Midbrain (tissue), 1 donor: ENCODE measurements at regions not wholly inside any gene's neighbourhood (a gene's known extent, or its start where the extent isn't known, plus 50 kb on each side); places are given as distances from the start of the nearest gene placed in this dataset.
"Not testable (repeated sequence)": the region's sequence is repeated elsewhere in the genome, so short reads cannot be mapped to it uniquely, and the experiment has no call there.

Experiments
- DNase-seq: peaks from one replicate; lab custom pipeline; 2025; lab: John Stamatoyannopoulos, UW

DNA sequence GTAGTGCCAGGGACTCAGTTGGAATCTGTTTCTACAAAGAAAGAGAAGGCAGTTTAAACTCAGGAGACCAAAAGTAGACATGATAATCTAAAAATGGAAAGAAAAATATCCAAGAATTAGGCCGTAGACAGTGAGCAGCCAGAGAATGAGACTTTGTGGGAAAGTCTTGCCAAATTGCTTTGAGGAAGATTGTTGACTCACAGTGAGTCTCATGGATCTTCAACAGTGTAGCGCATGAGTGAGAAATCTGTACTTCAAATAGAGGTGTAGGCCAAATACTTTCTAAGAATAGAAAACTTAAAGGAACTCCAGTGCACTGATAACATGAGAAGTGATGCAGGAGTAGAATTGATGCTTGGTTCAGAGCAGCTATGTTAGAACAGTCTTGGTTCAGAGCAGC, 284.5 kb downstream of the HTR1B start:
- DNase-seq: no peak

DNA sequence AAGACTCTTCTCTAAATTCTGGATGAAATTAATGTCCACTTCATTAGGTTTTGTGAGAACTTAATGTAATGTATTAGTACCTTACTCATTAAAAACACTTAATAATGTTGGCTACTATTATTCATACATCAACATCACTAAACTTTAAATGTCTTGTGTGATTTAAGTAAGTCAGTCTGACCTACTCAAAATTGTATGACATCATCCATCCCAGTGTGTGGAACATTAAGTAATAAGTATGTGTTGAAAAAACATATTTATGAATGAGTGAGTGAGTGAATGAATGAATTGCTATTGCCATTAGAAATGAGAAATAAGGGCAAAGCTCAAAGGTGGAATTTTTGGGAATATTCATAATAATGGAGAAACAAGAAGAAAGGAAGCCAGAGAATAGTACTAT, 285.8 kb downstream of the HTR1B start:
- DNase-seq: no peak

DNA sequence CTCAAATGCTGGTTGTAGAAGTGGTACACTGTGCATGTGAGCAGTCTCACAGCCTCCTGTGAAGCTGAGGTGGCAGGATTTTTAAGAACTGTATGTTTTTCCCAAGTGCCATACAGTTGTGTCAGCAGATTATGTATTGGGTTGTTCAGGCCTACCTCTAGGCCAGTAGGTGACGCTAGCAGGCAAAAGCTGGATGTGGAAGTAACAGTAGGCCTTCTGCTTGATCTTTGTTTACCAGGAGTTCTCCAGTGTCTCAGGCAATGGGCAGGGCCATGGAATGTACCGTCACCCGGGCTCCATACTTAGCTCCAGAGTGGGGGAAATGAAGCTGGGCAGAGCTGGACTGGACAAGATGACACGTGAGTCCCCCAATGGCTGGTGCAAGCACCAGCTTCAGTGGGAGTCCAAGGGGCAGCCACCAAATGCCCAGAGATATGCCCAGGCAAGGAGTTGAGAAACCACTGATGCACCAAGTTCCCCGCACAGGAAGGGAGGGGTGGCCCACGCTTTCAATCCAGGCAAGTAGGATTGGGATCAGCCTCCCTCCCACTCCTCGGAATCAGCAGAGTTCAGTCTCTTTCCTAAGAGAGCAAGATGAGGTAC, 289.7 kb downstream of the HTR1B start:
- no peak for DNase-seq

DNA sequence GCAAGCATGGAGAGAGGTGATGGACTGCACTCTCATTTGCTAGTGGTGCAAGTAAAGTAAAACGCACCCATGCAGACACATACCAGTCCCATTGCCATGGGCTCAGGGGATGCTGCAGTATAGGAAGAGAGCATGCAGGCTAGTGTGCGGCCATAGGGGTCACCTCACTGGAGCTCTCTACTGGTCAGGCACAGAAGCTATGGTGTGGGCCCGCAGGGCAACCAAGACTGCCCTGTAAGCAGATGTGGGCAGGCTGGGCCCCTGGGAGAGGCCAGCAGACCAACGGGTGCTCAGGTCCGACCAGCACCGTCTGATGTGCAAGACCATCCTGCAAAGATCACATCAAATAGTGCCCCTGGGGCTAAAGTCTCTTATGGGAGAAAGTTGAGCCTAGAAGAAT, 290.7 kb downstream of the HTR1B start:
- no peak for DNase-seq

DNA sequence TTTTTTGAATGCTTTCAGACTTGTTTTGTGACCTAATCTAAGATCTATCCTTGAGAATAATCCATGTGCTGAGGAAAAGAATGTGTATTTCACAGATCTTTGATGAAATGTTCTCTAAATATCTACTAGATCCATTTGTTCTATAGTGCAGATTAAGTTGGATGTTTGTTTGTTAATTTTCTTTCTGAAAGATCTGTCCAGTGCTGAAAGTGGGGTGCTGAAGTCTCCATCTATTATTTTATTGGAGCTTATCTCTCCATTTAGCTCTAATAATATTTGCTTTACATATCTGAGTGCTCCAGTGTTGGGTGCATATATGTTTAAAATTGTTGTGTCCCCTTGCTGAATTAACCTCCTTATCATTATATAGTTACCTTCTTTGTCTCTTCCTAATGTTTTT, 303.6 kb downstream of the HTR1B start:
- DNase-seq: no peak

DNA sequence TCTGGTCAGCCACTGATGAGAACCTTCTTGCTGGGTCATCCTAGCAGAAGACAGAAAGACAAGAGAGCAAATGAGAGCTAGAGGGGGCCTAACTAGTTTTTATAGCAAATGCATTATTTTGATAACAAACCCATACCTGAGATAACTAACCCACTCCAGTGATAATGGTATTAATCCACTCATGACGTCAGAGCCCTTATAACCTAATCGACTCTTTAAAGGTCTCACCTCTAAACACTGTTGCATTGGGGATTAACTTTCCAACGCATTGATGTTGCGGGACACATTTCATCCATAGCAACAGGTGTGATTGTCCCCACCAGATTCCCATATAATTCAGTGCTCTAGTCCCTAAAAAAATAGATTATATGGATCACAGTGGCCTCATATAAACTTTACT, 312.1 kb downstream of the HTR1B start:
- DNase-seq: no peak

DNA sequence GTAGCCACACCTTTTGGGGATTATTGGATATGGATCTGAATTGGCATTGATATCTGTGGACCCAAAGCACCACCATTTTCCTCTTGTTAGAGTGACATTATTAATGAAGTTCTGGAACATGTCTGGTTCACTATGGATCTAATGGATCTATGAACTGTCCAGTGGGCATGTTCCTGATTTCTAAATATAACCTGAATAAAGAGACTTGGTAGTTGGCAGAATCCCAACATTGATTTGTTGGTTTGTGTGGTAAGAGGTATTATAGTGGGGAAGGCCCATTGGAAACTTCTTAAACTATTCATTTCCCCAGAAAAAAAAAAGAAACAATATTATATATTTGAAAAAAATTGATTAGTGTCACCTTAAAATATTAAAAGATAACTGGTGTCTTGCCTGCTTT, 312.6 kb downstream of the HTR1B start:
- no peak for DNase-seq

DNA sequence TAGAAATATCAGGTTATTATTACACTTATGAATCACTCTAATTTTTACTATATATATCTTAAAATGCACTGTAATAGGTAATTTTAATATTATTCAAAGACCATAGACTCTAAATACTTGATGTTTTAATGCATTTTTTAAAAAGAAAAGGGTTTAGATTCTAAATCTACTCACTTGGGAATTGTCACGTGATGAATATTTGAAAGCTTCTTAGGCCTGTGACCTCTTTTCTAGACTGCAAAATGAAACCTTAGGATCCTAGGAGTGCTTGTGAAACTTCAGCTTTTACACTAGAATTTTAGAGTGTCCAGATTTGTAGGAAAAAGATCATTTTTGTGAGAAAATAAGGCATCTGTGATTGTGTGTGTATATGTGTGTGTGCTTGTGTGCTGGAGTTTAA, 318.0 kb downstream of the HTR1B start:
- DNase-seq: no peak

DNA sequence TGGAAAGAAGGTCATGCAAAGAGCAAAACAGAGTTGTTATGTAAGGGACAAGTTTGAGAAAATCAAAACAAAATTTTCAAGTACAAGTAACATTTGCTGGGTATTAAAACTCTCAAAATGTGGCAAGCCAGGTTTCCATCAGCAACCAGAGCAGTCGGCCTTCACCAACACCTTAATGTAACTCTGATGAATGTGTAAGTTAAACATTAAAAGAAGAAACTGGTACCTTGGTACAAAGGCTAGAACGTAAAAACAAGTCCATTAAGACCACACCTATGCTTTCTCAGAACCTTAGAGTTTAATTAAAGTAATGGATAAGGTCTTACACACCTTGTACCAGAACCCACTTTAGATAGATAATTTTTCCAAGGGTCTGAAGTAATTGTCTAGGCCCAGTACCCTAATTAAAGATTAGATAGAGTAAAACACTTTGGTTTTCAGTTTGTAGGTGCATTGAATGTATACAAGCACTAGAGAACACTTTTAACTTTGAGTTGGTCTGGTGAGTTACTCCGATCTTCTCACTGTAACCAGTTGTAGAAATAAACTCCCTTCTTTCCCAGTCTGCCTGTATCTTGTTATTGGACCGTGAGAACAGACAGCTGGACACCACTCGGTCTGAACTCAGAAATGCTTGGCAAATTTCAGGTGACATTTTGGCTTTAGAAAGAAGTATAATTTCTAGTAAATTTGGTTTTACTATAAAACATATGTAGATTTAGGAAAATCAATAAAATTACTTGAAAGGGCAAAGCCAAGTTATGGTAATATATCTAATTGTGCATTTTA, 319.4 kb downstream of the HTR1B start:
- DNase-seq: no peak

DNA sequence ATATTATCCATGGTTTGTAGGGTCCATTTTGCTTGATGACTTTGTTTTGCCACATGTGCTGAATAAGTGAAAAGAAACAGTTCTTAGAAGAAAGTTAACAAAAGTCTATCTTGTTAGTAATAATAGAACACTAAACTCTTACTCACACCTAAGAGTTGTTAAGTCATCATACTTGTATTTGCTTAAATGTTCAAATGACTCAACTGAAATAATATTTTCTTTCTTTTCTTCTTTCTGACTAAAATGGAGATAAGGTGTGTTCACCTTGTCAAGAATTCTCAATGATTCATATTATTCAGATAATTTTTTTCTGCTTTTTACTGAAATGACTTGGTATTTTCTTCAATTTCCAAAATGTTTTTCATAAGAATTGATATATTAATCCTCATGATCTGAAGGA, 327.2 kb downstream of the HTR1B start:
- no peak for DNase-seq

DNA sequence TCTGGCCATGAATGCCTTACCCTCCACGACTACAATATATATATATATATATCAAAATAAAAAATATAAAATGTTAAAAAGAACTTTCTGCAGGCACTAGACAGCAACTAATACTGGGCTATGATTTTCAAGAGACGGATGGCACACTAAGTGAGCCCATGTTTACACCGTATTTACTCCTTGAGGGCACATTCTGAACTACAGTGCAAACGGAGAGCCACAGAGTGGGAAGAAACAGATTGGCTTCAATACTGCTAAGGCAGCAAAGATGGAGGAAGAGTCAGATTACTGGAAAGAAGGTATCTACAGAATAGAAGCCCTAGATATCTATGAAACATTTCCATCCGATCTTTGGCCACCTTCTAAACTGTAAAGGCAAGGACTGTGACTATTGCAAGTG, 330.3 kb downstream of the HTR1B start:
- DNase-seq: no peak

DNA sequence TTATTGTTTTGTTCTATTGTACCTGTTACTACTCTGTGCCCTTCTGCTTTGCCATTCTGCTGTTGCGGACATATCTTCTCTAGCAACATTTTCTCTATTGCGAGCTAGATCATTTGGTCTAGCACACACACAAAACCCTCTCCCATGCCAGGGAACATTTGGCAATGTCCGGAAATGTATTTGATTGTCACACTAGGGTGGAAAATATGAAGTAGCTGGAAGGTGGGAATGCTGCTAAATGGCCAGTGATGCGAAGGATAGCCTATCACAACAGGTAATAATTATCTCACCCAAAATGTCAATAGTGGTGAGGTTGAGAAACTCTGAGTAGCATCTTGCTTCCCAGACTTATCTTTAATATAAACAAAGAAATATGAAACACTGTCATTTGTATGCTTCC, 331.9 kb downstream of the HTR1B start:
- no peak for DNase-seq

DNA sequence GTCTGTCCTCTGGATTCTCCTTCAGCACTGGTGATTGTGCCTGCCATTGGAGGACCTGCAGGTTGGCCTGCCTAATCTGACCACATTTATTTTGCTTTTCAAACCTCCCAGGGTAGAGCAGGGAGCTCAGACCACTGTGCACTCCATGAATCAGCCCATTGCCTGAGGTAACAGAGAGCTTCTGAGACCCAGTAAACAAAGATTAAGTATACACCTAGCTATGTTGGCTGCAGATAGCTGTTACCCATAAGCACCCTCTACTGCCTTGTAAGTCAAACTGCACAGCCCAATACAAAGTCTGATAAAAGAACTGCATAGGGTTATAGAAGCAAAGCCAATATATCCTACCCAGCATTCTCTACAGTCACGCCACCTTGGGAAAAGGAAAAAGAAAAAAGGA, 338.7 kb downstream of the HTR1B start:
- DNase-seq: no peak

DNA sequence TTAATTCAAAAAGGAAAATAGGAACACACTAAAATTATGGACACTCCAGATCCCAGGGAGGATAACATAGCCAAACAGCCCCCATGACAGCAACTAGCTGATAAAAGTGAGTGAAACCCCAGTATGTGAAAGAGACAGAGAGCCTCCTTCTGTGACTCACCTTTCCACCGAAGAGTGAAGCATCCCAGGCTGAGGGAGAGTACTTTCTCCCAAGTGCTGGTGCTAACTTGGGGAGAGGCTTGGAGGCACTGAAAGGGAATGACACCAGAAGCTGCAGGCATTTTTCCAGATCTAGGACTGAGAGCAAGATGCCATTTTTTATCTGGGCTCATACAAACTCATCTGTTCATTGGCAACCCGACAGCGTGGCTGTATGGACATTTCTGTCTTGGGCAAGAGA, 339.8 kb downstream of the HTR1B start:
- no peak for DNase-seq

DNA sequence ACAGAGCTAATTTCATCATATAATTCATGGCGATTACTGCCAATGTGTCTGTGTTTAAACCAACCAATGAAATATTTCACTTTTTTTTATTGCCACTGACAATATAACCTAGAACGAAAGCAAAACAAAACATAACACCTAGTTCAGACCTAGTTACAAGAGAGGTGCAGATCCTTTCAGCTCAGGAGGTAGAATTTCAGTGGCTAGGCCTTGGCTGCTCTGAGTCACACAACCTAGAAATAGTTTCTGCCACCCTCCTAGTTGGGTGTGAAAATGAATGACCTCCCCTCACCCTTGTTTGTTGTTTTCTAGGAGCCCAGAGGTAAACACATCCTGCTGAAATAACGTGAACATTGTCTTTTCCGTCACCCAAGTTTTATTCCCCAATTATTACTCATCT, 356.3 kb downstream of the HTR1B start:
- DNase-seq: no peak

DNA sequence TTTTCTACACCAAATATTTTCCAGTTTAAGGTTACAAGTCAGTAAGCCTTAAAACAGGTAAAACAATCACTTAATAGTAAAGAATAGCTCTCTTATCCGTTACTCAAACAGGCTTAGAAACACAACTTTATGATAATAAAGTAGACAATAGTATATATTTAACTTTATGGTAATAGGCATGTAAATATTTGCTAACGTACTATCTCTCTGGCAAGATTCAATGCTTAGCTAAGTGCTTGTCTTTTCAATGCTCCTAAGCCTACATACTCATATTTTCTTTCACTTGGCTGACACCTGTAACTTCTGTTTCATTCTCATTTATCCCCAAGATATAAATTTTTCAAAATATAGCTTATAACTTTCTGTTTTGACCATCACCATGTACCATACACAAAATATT, 358.2 kb downstream of the HTR1B start:
- DNase-seq: no peak

DNA sequence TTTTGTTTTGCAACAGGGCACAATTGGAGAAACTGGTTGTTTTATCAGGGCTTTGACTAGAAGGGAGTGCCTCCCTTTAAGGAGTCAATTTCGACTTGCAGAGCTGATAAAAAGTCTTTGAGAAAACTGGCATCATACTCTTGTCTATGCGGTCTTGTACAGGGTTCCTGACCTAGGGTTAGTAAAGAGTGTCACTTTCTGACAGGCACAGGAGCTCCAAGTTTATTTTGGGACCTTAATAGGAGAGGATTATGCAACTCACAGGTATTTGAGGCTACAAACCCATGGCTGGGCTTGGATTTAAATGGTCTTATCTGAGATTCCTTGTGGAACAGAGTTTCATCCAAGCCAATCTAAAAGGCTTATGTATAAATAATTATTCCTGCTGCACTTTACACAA, 365.4 kb downstream of the HTR1B start:
- no peak for DNase-seq

DNA sequence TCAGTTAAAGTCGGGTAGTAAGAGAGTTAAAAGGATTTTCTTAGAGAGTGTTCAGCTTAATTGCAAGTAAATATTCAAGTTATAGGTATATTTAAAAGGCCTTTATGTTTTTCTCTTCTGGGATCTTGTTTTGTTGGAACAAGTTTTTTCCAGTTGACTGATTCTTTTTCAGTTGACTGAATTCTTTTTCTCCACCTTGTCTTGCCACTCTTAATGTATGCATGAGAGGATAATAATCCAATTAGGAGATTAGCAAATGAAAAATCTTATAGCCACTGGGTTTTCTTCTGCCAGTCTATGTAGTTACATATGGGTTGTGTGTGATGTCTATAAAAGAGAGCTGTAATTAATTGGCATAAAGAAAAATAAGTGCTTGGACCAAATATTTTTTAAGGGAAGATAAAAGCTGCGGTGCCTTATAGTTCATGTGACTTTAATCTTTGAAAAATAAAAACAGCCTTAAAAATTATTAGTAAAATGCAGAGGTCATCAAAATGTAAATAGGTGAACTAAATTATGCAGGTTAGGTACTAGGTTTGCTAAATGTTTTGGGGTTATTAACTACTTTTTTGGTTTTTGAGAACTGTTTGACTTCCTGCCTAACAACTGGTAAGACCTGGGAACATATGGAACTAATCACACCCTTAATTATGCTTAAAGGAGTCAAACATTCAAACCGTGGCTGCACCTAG, 367.2 kb downstream of the HTR1B start:
- no peak for DNase-seq

DNA sequence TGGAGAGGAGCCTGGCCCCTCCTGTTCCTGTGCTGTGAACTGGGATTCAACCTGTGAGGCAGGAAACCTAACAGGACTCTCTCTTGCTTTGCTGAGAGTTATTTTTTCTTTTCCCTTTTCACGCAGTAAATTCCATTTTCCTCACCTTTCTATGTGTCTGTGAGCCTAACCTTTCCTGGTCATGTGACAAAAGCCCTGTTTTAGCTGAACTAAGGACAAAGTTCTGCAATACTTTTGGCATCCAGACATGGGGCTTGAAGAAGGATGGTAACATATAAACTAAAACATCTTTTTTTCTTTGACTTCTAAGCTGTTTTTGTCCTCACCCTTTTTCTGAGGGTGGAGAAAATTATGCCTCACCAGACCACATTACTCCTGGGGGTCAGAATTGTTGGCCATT, 368.5 kb downstream of the HTR1B start:
- DNase-seq: no peak

DNA sequence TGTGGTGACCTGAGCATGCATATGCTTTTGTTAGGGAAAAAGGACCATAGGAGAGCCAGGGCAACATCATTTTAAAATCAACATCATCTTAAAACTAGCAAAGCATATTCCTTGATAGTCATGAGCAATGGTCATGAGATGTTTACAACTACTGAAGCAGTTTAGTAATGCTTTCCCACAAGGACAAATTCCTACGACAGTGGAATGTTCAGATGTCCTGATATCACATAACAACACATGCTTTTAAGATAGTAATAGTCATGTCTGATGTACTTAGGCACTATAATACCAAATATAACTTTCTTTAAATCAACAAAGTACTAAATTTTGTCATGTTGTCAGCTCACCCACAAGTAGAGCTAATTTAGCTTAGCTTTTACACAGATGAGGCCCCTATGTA, 370.3 kb downstream of the HTR1B start:
- no peak for DNase-seq

DNA sequence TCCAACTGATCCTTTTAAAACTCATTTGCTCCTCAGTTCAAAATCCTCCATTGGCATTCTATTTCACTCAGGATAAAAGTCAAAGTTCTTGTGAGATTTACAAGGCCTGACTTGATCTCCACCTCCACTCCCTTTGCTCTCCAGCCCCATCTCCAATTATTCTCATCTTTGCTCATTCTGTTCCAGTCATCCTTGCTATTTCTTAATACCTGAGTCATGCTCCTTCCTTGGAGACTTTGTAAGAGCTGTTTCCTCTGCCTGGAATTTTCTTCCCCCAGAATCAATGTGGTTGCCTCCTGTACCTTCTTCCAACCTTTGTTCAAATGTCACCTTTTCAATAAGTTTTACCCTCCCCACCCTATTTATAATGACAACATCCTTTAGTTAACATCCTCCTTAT, 373.5 kb downstream of the HTR1B start:
- no peak for DNase-seq

DNA sequence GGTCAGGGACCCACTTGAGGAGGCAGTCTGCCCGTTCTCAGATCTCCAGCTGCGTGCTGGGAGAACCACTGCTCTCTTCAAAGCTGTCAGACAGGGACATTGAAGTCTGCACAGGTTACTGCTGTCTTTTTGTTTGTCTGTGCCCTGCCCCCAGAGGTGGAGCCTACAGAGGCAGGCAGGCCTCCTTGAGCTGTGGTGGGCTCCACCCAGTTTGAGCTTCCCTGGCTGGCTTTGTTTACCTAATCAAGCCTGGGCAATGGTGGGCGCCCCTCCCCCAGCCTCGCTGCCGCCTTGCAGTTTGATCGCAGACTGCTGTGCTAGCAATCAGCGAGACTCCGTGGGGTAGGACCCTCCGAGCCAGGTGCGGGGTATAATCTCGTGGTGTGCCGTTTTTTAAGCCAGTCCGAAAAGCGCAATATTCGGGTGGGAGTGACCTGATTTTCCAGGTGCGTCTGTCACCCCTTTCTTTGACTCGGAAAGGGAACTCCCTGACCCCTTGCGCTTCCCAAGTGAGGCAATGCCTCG, 375.4 kb downstream of the HTR1B start:
- not testable (repeated sequence) for DNase-seq

DNA sequence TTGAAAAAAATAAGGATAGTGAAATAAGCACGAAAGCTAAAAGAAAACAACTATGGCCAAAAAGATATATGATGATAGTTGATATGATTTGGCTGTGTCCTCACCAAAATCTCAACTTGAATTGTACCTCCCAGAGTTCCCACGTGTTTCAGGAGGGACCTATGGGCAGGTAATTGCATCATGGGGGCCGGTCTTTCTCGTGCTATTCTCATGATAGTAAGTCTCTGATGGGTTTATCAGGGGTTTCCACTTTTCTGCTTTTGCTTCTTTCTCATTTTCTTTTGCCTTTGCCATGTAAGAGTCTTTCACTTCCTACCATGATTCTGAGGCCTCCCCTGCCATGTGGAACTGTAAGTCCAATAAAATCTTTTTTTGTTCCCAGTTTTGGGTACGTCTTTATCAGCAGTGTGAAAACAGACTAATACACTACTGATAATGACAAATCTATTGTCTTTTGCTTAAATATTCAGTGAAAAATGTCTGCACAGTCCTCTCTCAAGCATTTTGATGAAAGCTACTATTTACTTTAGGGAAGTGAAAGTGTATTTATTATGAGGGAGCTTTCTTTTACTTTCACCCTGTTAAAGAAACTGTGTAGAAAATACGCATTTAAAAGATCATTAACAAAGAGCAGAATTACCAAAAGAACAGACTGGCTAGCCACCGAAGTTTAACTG, 389.1 kb downstream of the HTR1B start:
- DNase-seq: no peak
